ENCODE measurements at regions not wholly inside any gene's neighbourhood (a gene's known extent, or its start where the extent isn't known, plus 50 kb on each side); places are given as distances from the start of the nearest gene placed in this dataset.

DNA sequence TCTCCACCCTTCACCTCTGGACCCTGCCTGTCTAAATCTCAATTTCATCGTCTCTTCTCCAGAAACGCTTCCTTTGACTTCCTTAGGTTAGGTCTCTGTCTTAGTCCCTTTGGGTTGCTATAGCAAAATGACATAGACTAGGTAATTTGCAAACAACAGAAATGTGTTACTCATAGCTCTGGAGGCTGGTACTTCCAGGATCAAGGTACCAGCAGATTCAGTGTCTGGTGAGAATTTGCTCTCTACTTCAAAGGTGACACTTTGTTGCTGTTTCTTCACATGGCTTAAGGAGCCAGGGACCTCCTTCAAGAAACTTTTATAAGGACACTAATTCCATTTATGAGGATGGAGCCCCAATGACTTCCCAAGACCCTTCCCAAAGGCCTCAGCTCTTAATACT lies 145.1 kb upstream of the IMPG1 start (continued):
- no peak for TF ChIP-seq CHD7 (IDR thresholded peaks at IDR 0.05; ENCODE audit: insufficient replicate concordance, low read length)
- TF ChIP-seq KDM1A (IDR thresholded peaks at IDR 0.05; ENCODE audit: borderline replicate concordance, low read length) = no peak
- no peak for TF ChIP-seq RBBP5 (IDR thresholded peaks at IDR 0.05; ENCODE audit: borderline replicate concordance, low read depth, low read length)
- no peak for TF ChIP-seq SIRT6 (IDR thresholded peaks at IDR 0.05; ENCODE audit: low read length)
- TF ChIP-seq CHD1 (IDR thresholded peaks at IDR 0.05; ENCODE audit: low read depth, low read length) = no peak
- no peak for TF ChIP-seq YY1 (IDR thresholded peaks at IDR 0.05; ENCODE audit: low read depth, low read length)
- no peak for TF ChIP-seq BCL11A (IDR thresholded peaks at IDR 0.05; ENCODE audit: low read depth in 2 of 2, low read length in 2 of 2)
